Right lobe of liver (tissue), 4 donors: ENCODE measurements at regions not wholly inside any gene's neighbourhood (a gene's known extent, or its start where the extent isn't known, plus 50 kb on each side); places are given as distances from the start of the nearest gene placed in this dataset.

ENCODE experiments used
- POLR2A ChIP-seq: fragments of 450-650 bp; IDR thresholded peaks from one replicate; pipeline ENCODE4 v1.6.1; 2017; ENCODE audit warnings: antibody characterized with exemption, mild to moderate bottlenecking
- TF ChIP-seq, protein P1 (sequence below), 4 donors: fragments of 200-600 bp in 3 of 4; fragments of 450-650 bp in 1 of 4; IDR thresholded peaks; one replicate each; pipeline versions ENCODE4 v1.5.1 to v1.8.0; 2016 to 2022; ENCODE audit warnings: antibody characterized with exemption in 4 of 4, mild to moderate bottlenecking in 2 of 4
- donor health status: DM: no; HTN: no; CAD: no.
- donor health status: DM: no; HTN: no; CAD: no.
- donor health status: DM: no; HTN: yes; CAD: no.

DNA sequence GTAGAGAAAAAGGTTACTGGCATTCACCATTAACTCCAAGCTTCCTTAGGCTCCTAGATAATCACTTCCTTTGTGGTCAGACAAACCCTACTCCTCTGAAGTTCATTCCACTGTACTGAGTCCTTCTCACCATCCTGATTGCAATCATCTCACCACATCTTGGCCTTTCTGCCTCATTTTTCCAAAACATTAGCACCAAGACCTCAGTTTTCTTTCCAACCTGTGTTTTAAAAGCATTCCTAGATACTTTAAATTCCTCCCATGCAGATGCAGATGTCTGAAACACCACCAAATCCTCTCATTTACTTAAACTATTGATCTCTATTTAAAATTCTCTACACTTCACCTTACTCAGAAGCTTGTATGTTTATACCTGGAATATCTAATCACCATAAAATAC, 961.3 kb upstream of the CTNND2 start:
- no peak for TF ChIP-seq POLR2A
- TF ChIP-seq, protein P1, sequence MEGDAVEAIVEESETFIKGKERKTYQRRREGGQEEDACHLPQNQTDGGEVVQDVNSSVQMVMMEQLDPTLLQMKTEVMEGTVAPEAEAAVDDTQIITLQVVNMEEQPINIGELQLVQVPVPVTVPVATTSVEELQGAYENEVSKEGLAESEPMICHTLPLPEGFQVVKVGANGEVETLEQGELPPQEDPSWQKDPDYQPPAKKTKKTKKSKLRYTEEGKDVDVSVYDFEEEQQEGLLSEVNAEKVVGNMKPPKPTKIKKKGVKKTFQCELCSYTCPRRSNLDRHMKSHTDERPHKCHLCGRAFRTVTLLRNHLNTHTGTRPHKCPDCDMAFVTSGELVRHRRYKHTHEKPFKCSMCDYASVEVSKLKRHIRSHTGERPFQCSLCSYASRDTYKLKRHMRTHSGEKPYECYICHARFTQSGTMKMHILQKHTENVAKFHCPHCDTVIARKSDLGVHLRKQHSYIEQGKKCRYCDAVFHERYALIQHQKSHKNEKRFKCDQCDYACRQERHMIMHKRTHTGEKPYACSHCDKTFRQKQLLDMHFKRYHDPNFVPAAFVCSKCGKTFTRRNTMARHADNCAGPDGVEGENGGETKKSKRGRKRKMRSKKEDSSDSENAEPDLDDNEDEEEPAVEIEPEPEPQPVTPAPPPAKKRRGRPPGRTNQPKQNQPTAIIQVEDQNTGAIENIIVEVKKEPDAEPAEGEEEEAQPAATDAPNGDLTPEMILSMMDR (IDR thresholded peaks at IDR 0.05): no peak
